ENCODE measurements at regions not wholly inside any gene's neighbourhood (a gene's known extent, or its start where the extent isn't known, plus 50 kb on each side); places are given as distances from the start of the nearest gene placed in this dataset.
"Not testable (repeated sequence)": the region's sequence is repeated elsewhere in the genome, so short reads cannot be mapped to it uniquely, and the experiment has no call there.

DNA sequence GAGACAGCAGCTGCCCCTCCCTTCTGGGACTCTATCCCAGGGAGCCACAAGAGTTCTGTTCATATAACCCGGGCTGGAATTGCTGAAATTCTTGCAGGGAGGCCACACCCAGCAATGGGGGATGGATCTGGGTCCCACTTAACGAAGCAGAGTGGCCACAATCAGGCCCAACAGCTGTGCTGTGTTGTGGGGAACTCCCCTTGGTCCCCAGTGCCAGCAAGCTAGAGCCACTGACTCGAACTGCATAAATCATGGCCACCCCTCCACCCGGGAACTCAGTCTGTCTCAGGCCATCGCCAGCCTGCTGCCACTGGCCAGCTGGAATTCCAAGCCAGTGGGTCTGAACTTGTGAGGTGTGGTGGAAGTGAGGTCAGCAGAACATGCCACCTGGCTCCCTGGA is 111.1 kb downstream of the KLF8 start:
- Mint-ChIP-seq H3K9me3 (no peaks in the 10 kb centered on the region), H3K36me3 (ENCODE audit: insufficient read depth) (no peaks in the 10 kb centered on the region), H3K27ac (ENCODE audit: low read depth) (no peak overlapping the region), H3K4me3 (no peak overlapping the region), H3K4me1 (peaks cover 34% of the 10 kb centered on the region), H3K27me3 (peaks cover 18% of the 10 kb centered on the region)
- DNase-seq (ENCODE audit: low spot score in 2 of 2) (no peak), ATAC-seq (replicated peaks; ENCODE audit: extremely low read depth, poor library complexity, severe bottlenecking) (no peak)

DNA sequence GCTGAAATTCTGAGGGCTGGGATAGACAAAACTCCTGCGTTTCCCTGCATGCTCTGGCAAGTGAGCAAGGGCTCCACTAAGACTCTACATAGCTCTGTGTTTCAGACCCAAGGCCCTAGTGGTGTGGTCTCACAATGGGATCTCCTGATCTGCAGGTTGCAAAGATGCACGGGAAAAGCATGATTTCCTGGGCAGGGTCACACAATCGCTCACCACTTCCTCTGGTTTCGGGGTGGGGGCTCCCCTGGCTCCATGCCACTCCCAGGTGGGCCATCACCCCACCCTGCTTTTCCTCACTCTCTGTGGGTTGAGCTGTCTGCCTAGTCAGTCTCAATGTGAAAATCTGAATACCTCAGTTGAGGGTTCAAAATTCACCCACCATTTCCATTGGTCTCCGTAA is 111.5 kb downstream of the KLF8 start:
- ATAC-seq (replicated peaks; ENCODE audit: extremely low read depth, poor library complexity, severe bottlenecking) (no peak), DNase-seq (ENCODE audit: low spot score in 2 of 2) (no peak)
- Mint-ChIP-seq H3K27me3 (peaks cover 14% of the 10 kb centered on the region), H3K9me3 (no peaks in the 10 kb centered on the region), H3K27ac (ENCODE audit: low read depth) (no peak overlapping the region), H3K4me1 (peaks cover 34% of the 10 kb centered on the region), H3K4me3 (no peak overlapping the region), H3K36me3 (ENCODE audit: insufficient read depth) (no peaks in the 10 kb centered on the region)

DNA sequence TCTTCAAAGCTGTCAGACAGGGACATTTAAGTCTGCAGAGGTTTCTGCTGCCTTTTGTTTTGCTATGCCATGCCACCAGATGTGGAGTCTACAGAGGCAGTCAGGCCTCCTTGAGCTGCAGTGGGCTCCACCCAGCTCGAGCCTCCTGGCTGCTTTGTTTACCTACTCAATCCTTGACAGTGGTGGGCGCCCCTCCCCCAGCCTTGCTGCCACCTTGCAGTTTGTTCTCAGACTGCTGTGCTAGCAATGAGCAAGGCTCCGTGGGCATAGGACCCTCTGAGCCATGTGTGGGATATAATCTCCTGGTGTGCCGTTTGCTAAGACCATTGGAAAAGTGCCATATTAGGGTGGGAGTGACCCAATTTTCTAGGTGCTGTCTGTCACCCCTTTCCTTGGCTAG is 126.0 kb downstream of the KLF8 start:
- not testable (repeated sequence) for H3K4me1 Mint-ChIP-seq; H3K4me3 Mint-ChIP-seq; H3K9me3 Mint-ChIP-seq; H3K36me3 Mint-ChIP-seq (ENCODE audit: insufficient read depth); ATAC-seq (replicated peaks; ENCODE audit: extremely low read depth, poor library complexity, severe bottlenecking); DNase-seq (ENCODE audit: low spot score in 2 of 2); H3K27me3 Mint-ChIP-seq; H3K27ac Mint-ChIP-seq (ENCODE audit: low read depth)

DNA sequence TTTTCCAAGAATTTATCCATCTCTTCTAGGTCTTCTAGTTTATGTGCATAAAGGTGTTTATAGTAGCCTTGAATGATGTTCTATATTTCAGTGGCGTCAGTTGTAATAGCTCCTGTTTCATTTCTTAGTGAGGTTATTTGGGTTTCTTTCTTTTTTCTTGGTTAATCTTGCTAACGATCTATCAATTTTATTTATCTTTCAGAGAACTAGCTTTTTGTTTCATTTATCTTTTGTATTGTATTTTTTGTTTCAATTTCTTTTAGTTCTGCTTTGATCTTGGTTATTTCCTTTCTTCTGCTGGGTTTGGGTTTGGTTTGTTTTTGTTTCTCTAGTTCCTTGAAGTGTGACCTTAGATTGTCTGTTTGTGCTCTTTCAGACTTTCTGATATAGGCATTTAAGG is 133.0 kb downstream of the KLF8 start:
- Mint-ChIP-seq H3K4me3 (peak overlapping the region; percentile 14), H3K27ac (ENCODE audit: low read depth) (peak overlapping the region; percentile 21), H3K4me1 (peaks cover 20% of the 10 kb centered on the region)
- not testable (repeated sequence) for ATAC-seq (replicated peaks; ENCODE audit: extremely low read depth, poor library complexity, severe bottlenecking); H3K27me3 Mint-ChIP-seq; H3K36me3 Mint-ChIP-seq (ENCODE audit: insufficient read depth); DNase-seq (ENCODE audit: low spot score in 2 of 2); H3K9me3 Mint-ChIP-seq

DNA sequence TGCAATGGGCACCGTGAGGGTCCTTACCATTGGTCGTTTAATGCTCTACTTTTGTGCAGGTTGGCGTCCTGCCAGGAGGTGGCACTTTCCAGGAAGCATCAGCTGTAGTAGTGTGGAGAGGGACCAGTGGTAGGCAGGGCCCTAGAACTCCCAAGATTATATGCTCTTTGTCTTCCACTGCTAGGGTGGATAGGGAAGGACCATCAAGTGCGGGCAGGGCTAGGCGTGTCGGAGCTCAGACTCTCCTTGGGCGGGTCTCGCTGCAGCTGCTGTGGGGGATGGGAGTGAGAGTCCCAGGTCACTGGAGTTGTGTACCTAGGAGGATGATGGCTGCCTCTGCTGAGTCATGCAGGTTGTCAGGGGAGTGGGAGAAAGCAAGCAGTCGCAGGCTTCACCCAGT is 134.7 kb downstream of the KLF8 start:
- no peak for DNase-seq (ENCODE audit: low spot score in 2 of 2)
- no peak for ATAC-seq (replicated peaks; ENCODE audit: extremely low read depth, poor library complexity, severe bottlenecking)
- Mint-ChIP-seq H3K9me3 (no peaks in the 10 kb centered on the region), H3K36me3 (ENCODE audit: insufficient read depth) (no peaks in the 10 kb centered on the region), H3K4me3 (no peak overlapping the region), H3K27ac (ENCODE audit: low read depth) (no peak overlapping the region), H3K4me1 (peaks cover 20% of the 10 kb centered on the region), H3K27me3 (no peaks in the 10 kb centered on the region)

DNA sequence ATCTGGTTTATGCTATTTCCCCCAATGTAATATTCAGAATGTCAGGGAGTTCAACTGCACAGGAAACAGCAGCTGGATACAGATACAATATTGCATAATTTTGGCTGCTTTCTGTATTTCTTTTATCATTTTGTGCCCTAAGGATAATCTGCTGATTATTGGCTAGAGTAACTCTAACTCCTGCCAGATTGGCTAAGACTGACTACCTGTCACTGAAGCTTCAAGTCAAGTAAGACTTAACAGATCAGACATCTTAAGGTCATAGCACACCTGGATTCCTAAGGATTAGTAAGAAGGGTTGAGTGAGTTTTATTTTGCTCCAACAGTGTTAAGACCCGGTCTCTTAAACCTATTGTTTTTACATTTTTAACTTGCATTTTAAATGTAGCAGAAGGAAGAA is 136.8 kb downstream of the KLF8 start:
- no peak overlapping the region for H3K27ac Mint-ChIP-seq (ENCODE audit: low read depth)

DNA sequence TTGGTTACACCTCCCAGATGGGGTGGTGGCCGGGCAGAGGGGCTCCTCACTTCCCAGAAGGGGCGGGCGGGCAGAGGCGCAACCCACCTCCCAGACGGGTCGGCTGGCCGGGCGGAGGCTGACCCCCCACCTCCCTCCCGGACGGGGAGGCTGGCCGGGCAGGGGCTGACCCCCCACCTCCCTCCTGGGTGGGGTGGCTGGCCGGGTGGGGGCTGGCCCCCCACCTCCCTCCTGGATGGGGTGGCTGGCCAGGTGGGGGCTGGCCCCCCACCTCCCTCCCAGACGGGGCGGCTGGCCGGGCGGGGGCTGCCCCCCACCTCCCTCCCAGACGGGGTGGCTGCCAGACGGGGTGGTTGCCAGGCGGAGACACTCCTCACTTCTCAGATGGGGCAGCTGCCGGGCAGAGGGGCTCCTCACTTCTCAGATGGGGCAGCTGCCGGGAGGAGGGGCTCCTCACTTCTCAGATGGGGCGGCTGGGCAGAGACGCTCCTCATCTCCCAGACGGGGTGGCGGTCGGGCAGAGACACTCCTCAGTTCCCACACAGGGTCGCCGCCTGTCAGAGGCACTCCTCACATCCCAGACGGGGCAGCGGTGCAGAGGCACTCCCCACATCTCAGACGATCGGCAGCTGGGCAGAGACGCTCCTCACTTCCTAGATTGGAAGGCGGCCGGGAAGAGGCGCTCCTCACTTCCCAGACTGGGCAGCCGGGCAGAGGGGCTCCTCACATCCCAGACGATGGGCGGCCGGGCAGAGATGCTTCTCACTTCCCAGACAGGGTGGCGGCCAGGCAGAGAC is 148.0 kb downstream of the KLF8 start:
- not testable (repeated sequence) for H3K9me3 Mint-ChIP-seq; H3K36me3 Mint-ChIP-seq (ENCODE audit: insufficient read depth); H3K27ac Mint-ChIP-seq (ENCODE audit: low read depth); ATAC-seq (replicated peaks; ENCODE audit: extremely low read depth, poor library complexity, severe bottlenecking); H3K27me3 Mint-ChIP-seq; H3K4me3 Mint-ChIP-seq; DNase-seq (ENCODE audit: low spot score in 2 of 2)
- H3K4me1 Mint-ChIP-seq = peaks cover 12% of the 10 kb centered on the region

More for the DNA sequence above, 136.8 kb downstream of the KLF8 start:
- ATAC-seq (replicated peaks; ENCODE audit: extremely low read depth, poor library complexity, severe bottlenecking) = no peak
- no peaks in the 10 kb centered on the region for H3K27me3 Mint-ChIP-seq
- no peaks in the 10 kb centered on the region for H3K36me3 Mint-ChIP-seq (ENCODE audit: insufficient read depth)
- H3K9me3 Mint-ChIP-seq = no peaks in the 10 kb centered on the region
- H3K4me1 Mint-ChIP-seq = peaks cover 20% of the 10 kb centered on the region
- DNase-seq (ENCODE audit: low spot score in 2 of 2) = no peak
- H3K4me3 Mint-ChIP-seq = no peak overlapping the region

DNA sequence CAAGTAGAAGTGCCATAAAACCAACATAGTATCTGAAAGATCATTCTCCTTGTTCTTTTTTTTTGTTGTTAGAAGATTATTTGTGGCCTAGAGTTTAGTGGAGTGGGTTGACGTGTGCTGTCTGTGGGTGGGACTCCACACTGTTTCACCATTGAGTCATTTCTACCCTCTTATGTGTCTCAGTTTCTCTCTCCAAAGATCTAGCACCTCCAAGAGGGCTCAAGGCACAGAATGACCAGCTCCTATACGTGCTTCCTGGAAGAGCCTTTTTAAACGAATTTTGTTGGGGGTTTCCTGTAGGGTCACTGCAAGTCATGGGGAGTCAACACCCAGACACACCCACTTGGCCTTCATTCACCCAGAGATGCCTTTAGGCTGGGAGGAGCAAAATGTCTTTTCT is 150.1 kb downstream of the KLF8 start:
- H3K27ac Mint-ChIP-seq (ENCODE audit: low read depth) = no peak overlapping the region
- no peaks in the 10 kb centered on the region for H3K27me3 Mint-ChIP-seq
- H3K4me3 Mint-ChIP-seq = no peak overlapping the region
- no peak for DNase-seq (ENCODE audit: low spot score in 2 of 2)
- no peak for ATAC-seq (replicated peaks; ENCODE audit: extremely low read depth, poor library complexity, severe bottlenecking)
- peaks cover 2% of the 10 kb centered on the region for H3K36me3 Mint-ChIP-seq (ENCODE audit: insufficient read depth)
- H3K9me3 Mint-ChIP-seq = no peaks in the 10 kb centered on the region
- peaks cover 16% of the 10 kb centered on the region for H3K4me1 Mint-ChIP-seq

DNA sequence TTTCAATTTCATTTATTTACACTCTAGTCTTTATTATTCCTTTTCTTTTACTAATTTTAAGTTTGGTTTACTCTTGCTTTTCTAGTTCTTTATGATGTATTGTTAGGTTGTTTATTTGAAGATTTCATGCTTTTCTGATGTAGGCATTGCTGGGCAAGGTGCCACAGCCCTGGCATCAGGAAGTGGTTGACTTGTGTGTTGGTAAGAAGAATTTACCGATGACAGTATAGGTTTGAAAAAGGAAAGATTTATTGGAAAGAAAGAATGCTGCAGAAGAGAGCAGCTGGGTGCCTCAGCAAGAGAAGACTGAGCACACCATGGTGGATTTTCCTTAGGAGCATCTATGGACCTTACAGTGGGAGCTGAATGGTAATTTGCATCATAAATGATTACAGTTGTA is 153.2 kb downstream of the KLF8 start:
- DNase-seq (ENCODE audit: low spot score in 2 of 2) (no peak), ATAC-seq (replicated peaks; ENCODE audit: extremely low read depth, poor library complexity, severe bottlenecking) (no peak)
- Mint-ChIP-seq H3K9me3 (no peaks in the 10 kb centered on the region), H3K36me3 (ENCODE audit: insufficient read depth) (peaks cover 2% of the 10 kb centered on the region), H3K27me3 (no peaks in the 10 kb centered on the region), H3K4me3 (peak overlapping the region; percentile 63), H3K27ac (ENCODE audit: low read depth) (no peak overlapping the region), H3K4me1 (peaks cover 16% of the 10 kb centered on the region)

DNA sequence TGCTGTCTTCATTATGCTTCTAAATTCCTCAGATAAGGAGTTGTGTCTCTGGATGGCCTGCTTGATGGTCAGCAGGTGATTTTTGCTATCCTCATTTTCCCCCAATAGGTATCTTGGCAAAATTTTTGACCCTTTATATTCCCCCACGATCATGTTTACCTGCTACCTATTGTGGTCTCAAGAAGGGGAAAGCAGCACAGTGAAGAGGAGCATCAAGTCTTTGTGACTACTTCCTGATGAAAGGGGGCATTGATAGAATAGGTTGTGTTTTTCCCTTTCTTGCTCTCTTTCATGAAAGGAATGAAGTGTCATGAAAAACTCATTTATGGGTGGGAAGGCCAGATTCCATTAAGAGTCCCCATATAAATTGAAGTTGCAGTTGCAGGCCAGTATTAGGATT is 153.8 kb downstream of the KLF8 start:
- Mint-ChIP-seq H3K4me3 (peak overlapping the region; percentile 63), H3K27ac (ENCODE audit: low read depth) (no peak overlapping the region), H3K9me3 (no peaks in the 10 kb centered on the region), H3K4me1 (peaks cover 16% of the 10 kb centered on the region), H3K27me3 (no peaks in the 10 kb centered on the region), H3K36me3 (ENCODE audit: insufficient read depth) (peaks cover 2% of the 10 kb centered on the region)
- ATAC-seq (replicated peaks; ENCODE audit: extremely low read depth, poor library complexity, severe bottlenecking) (no peak), DNase-seq (ENCODE audit: low spot score in 2 of 2) (no peak)

DNA sequence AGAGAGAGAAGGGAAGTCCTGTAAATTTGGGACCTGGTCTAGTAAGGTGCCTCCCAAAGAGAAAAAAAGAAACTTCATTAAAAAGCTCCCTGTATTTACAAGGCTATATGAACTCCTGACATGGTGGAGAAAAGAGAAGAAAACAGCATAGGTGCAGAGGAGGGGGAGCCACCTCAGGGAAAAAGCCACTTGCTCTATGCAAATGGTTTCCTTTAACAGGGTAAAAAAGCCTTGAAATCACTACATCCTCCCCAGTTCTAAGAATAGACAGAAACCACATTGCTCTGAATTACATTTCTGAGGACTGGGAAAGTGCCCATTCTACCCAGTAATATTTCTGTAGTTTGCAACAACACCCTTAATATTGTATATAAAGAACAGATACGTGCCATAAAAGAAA is 165.5 kb downstream of the KLF8 start:
- no peak overlapping the region for H3K4me3 Mint-ChIP-seq
- H3K4me1 Mint-ChIP-seq = peaks cover 6% of the 10 kb centered on the region
- no peaks in the 10 kb centered on the region for H3K36me3 Mint-ChIP-seq (ENCODE audit: insufficient read depth)
- ATAC-seq (replicated peaks; ENCODE audit: extremely low read depth, poor library complexity, severe bottlenecking) (no peak), DNase-seq (ENCODE audit: low spot score in 2 of 2) (no peak)
- no peak overlapping the region for H3K27ac Mint-ChIP-seq (ENCODE audit: low read depth)
- no peaks in the 10 kb centered on the region for H3K27me3 Mint-ChIP-seq
- no peaks in the 10 kb centered on the region for H3K9me3 Mint-ChIP-seq

DNA sequence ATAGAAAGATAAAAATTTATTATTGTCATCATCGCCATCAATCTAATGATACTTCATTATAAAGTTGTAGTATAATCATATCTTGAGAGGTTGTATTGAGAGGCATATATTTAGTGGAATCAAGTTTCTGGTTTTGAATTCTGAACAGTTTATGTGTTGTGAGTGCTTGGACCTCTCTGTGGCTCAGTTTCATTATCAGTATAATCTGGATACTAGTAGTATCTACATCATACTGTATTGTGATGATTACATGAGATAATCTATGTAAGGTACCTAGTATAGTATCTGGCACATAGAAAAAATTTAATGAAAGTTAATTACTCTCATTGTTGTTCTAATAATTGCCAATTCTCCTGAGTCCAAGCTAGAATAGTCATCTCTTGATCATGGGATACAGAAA is 161.2 kb upstream of the UBQLN2 start:
- no peak for ATAC-seq (replicated peaks; ENCODE audit: extremely low read depth, poor library complexity, severe bottlenecking)
- Mint-ChIP-seq H3K4me3 (no peak overlapping the region), H3K36me3 (ENCODE audit: insufficient read depth) (no peaks in the 10 kb centered on the region)

DNA sequence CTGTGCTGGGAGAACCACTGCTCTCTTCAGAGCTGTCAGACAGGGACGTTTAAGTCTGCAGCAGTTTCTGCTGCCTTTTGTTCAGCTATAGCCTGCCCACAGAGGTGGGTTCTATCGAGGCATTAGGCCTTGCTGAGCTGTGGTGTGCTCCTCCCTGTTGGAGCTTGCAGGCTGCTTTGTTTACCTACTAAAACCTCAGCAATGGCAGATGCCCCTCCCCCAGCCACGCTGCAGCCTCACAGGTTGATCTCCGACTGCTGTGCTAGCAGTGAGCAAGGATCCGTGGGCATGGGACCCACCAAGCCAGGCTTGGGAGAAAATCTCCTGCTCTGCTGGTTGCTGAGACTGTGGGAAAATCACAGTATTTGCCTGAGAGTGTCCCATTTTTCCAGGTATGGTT is 133.8 kb upstream of the UBQLN2 start:
- no peak for DNase-seq (ENCODE audit: low spot score in 2 of 2)
- no peak for ATAC-seq (replicated peaks; ENCODE audit: extremely low read depth, poor library complexity, severe bottlenecking)
- Mint-ChIP-seq H3K9me3 (no peaks in the 10 kb centered on the region), H3K27me3 (peaks cover 10% of the 10 kb centered on the region), H3K4me3 (no peak overlapping the region), H3K4me1 (no peaks in the 10 kb centered on the region), H3K27ac (ENCODE audit: low read depth) (no peak overlapping the region), H3K36me3 (ENCODE audit: insufficient read depth) (peaks cover 2% of the 10 kb centered on the region)

More for the DNA sequence above, 161.2 kb upstream of the UBQLN2 start:
- DNase-seq (ENCODE audit: low spot score in 2 of 2) = no peak
- Mint-ChIP-seq H3K9me3 (no peaks in the 10 kb centered on the region), H3K27me3 (no peaks in the 10 kb centered on the region), H3K4me1 (no peaks in the 10 kb centered on the region), H3K27ac (ENCODE audit: low read depth) (no peak overlapping the region)
